Epithelial cell of proximal tubule (primary cell): ENCODE measurements at regions not wholly inside any gene's neighbourhood (a gene's known extent, or its start where the extent isn't known, plus 50 kb on each side); places are given as distances from the start of the nearest gene placed in this dataset.

Source experiments
- DNase-seq: peaks from one replicate; pipeline ENCODE4 v3.0.0-alpha.2; 2011; ENCODE audit warnings: low read depth
- H3K4me3 ChIP-seq: 2 replicates; pipeline ENCODE4 v1.5.1; 2011; ENCODE audit warnings: low read depth, mild to moderate bottlenecking, low read length
- TF ChIP-seq, protein P1 (sequence below): conservative IDR thresholded peaks from 2 replicates; pipeline ENCODE4 v1.5.1; 2012; ENCODE audit warnings: low read depth, mild to moderate bottlenecking, low read length

DNA sequence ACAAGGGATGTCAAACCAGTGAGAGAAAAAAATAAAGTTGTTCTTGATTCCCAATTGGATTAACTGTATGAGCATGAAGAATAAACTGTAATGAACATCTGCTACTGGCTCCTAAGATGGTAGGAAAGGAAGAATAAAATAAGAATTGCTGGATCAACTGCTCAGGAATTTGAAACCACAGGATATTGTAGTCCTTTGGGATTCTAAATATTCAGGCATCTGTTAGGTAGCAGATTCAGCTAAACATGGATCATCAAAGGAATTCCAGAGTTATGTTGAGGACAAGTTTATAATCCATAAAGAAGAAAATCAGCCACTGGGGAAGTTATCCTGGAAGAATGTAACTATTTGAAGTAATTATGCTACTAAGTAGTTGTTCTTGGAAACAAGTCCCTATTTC, 65.8 kb downstream of the ISL1 start:
- TF ChIP-seq, protein P1, sequence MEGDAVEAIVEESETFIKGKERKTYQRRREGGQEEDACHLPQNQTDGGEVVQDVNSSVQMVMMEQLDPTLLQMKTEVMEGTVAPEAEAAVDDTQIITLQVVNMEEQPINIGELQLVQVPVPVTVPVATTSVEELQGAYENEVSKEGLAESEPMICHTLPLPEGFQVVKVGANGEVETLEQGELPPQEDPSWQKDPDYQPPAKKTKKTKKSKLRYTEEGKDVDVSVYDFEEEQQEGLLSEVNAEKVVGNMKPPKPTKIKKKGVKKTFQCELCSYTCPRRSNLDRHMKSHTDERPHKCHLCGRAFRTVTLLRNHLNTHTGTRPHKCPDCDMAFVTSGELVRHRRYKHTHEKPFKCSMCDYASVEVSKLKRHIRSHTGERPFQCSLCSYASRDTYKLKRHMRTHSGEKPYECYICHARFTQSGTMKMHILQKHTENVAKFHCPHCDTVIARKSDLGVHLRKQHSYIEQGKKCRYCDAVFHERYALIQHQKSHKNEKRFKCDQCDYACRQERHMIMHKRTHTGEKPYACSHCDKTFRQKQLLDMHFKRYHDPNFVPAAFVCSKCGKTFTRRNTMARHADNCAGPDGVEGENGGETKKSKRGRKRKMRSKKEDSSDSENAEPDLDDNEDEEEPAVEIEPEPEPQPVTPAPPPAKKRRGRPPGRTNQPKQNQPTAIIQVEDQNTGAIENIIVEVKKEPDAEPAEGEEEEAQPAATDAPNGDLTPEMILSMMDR, result no peak
- H3K4me3 ChIP-seq, result no peak overlapping the region
- no peak for DNase-seq

DNA sequence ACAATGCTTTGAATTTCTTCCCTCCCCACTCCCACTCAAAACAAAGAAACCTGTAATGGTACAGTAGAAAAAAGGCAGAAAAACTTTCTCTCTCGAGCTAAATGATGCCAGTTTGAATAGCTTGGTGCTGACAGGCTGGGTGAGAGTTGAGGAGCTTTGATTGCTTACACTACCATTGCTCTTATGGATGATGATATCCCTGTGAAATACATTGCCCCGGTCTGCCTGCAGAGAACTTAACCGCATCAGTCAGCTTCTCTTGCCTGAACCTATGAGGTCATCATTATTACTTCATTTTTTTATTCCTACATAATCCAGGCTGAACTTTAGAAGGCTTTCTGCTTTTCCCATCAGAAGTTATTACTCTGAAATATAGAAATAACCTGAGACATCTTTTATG, 69.3 kb downstream of the ISL1 start:
- TF ChIP-seq, protein P1, result no peak
- H3K4me3 ChIP-seq, result no peak overlapping the region
- DNase-seq, result no peak

DNA sequence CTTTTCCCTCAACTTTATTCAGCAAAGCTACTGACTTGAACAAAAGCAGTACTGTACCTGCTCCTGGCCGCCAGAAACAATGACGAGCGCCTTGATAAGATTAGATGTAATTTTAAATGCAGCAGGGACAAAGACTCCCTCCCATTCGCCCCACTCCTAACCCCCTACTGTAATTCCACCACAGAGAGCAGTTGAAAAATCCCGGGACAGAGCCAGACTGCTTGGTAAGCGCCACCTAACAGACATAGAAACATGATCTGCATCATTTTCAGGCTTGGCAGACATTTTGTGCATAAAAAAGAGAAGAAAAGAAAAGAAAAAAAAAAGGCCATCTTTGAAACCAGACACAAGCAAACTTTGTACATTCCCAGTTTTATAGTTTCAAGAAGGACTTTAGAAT, 81.9 kb downstream of the ISL1 start:
- TF ChIP-seq, protein P1, result no peak
- DNase-seq, result no peak
- no peak overlapping the region for H3K4me3 ChIP-seq

DNA sequence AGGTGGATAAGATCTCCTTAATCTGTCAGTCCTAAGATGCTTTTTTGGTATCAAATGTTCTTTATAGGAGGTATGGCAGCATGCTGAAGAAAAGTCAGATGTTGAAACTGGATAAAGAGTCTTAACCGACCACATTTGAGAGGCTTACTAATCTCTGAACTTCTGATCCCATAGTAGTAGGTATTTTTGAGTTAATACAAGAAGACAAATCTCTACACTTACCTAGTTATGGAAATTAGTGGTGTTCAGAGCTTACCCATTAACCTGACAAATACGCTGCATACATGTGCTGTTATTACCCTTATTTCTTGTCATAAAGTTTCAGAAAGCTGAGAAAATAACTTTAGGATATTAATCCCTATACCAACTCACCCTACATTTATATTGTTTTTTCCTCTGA, 83.0 kb downstream of the ISL1 start:
- H3K4me3 ChIP-seq, result no peak overlapping the region
- TF ChIP-seq, protein P1, result no peak
- DNase-seq, result no peak

DNA sequence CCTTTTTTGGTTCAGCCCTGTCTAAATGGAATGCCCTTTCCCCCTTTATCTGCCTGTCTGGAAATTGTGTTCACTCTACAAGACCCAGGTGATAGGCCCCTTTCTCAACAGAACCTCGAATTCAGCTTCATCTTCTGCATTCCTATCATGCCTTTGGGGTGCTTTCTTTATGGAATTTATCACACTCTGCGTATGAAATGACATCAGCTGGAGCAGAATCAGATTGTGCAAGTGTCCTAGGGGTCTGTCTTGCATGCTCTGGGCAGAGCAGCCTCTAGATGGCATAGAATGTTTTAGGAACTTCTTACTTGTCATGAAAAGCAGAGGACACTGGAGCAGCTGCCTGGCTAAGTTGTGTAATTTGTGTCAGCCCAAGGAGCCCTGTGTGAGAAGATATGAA, 84.9 kb downstream of the ISL1 start:
- DNase-seq, result no peak
- TF ChIP-seq, protein P1, result peak; percentile 41
- H3K4me3 ChIP-seq, result no peak overlapping the region

DNA sequence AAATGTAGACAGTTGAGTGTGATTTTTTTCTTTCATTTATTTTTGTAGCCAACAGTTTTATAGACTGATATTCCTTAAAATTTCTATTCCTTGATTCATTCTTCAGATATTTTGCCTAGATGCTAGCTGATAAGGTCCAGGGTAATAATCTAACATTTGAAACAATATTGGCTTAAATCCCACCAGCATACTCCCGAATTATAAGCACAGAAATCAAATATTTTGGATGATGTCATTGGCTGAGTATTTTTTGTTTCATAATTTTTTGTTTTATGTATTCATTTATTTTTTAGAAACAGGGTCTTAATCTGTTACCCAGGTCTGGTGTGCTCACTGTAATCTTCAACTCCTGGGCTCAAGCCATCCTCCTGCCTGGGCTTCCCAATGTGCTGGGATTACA, 88.4 kb downstream of the ISL1 start:
- TF ChIP-seq, protein P1, result no peak
- H3K4me3 ChIP-seq, result no peak overlapping the region
- no peak for DNase-seq

DNA sequence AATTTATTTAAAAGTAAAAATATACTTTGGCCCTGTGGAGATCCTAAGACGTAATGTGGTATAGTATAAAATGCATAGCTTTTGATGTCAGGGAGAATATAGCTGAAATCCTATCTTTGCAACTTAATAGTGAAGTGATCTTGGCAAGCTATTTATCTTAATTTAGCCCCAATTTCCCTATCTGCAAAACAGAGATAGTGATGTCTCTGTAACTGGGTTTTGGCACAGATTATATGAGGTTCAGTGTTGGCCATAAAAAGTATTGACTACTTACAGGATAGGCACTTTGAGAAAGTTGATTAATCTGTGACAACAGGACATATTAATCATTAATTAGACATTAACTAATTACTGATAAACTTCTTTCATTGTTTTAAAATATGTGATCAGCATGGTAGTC, 89.2 kb downstream of the ISL1 start:
- TF ChIP-seq, protein P1, result no peak
- no peak overlapping the region for H3K4me3 ChIP-seq
- DNase-seq, result no peak
